ENCODE measurements at regions not wholly inside any gene's neighbourhood (a gene's known extent, or its start where the extent isn't known, plus 50 kb on each side); places are given as distances from the start of the nearest gene placed in this dataset.

- TF ChIP-seq GATA2 (IDR thresholded peaks at IDR 0.05; ENCODE audit: low read depth, low read length) (no peak), GATA3 (IDR thresholded peaks at IDR 0.05; ENCODE audit: low read depth, low read length) (no peak)
These were observed 80.0 kb downstream of the PLXNA1 start for GRCh38 chr3:127062926-127063325.
